BLaER1 treated with 17β-estradiol and CSF1 and Interleukin-3, amounts not matched to agents 10 nM and 100 nM (cell line): ENCODE measurements at regions not wholly inside any gene's neighbourhood (a gene's known extent, or its start where the extent isn't known, plus 50 kb on each side); places are given as distances from the start of the nearest gene placed in this dataset.

ENCODE experiments used
- H3K27ac ChIP-seq, 11 experiments: shearing (Covaris generic); formaldehyde crosslinking; 2 replicates each; pipeline ENCODE4 v1.8.1; 2022
- H3K27me3 ChIP-seq, 11 experiments: shearing (Covaris generic); formaldehyde crosslinking; 2 replicates each; pipeline ENCODE4 v1.8.1; 2022
- H3K36me3 ChIP-seq, 11 experiments: shearing (Covaris generic); formaldehyde crosslinking; 2 replicates each; pipeline ENCODE4 v1.8.1; 2022
- H3K4me1 ChIP-seq, 10 experiments: shearing (Covaris generic); formaldehyde crosslinking; 2 replicates each; pipeline ENCODE4 v1.8.1; 2022
- H3K4me2 ChIP-seq, 11 experiments: shearing (Covaris generic); formaldehyde crosslinking; 2 replicates each; pipeline ENCODE4 v1.8.1; 2022
- H3K4me3 ChIP-seq, 10 experiments: shearing (Covaris generic); formaldehyde crosslinking; 2 replicates each; pipeline ENCODE4 v1.8.1; 2022
- H3K9ac ChIP-seq, 11 experiments: shearing (Covaris generic); formaldehyde crosslinking; 2 replicates each; pipeline ENCODE4 v1.8.1; 2022
- H3K9me3 ChIP-seq, 11 experiments: shearing (Covaris generic); formaldehyde crosslinking; replicated peaks in 1 of 11; 2 replicates each; pipeline ENCODE4 v1.8.1; 2022
- H4K20me1 ChIP-seq, 11 experiments: shearing (Covaris generic); formaldehyde crosslinking; 2 replicates each; pipeline ENCODE4 v1.8.1; 2022
- Cebpa-rat ChIP-seq, 11 experiments: shearing (Covaris generic); IDR thresholded peaks; 2 replicates each; pipeline ENCODE4 v1.8.1; 2022

- Histone ChIP-seq H3K9ac (no peak overlapping the region), H3K27me3 (no peaks in the 10 kb centered on the region), H3K4me3 (no peak overlapping the region), H3K9me3 (no peaks in the 10 kb centered on the region), H3K4me1 (peaks cover 0 to 20% (median 0%) of the 10 kb centered on the region in 10 experiments; a peak in 6 of 20 replicates), H4K20me1 (no peaks in the 10 kb centered on the region), H3K27ac (no peak overlapping the region), H3K36me3 (no peaks in the 10 kb centered on the region), H3K4me2 (peak overlapping the region in 2 of 11 experiments; percentile 46 to 58; a peak in 3 of 22 replicates)
- TF ChIP-seq Cebpa-rat (IDR thresholded peaks at IDR 0.05), result no peak
Observed at GRCh38 chr4:58602022-58602421, 1491.8 kb upstream of the IGFBP7 start.

GRCh38 chr4:58600290-58600689 is 1490.1 kb upstream of the IGFBP7 start:
- TF ChIP-seq Cebpa-rat (IDR thresholded peaks at IDR 0.05), result no peak
- no peaks in the 10 kb centered on the region for H3K27me3 ChIP-seq

GRCh38 chr4:58590722-58591121 is 1480.5 kb upstream of the IGFBP7 start:
- Histone ChIP-seq H3K9ac (no peak overlapping the region), H3K4me1 (no peaks in the 10 kb centered on the region), H3K36me3 (no peaks in the 10 kb centered on the region), H4K20me1 (no peaks in the 10 kb centered on the region), H3K4me2 (no peak overlapping the region), H3K9me3 (no peaks in the 10 kb centered on the region), H3K4me3 (no peak overlapping the region), H3K27ac (no peak overlapping the region), H3K27me3 (no peaks in the 10 kb centered on the region)
- no peak for TF ChIP-seq Cebpa-rat (IDR thresholded peaks at IDR 0.05)

More at GRCh38 chr4:58600290-58600689, 1490.1 kb upstream of the IGFBP7 start:
- Histone ChIP-seq H3K4me2 (no peak overlapping the region), H4K20me1 (no peaks in the 10 kb centered on the region), H3K9ac (no peak overlapping the region), H3K27ac (no peak overlapping the region), H3K4me3 (no peak overlapping the region), H3K4me1 (peaks cover 0 to 20% (median 0%) of the 10 kb centered on the region in 10 experiments; a peak in 6 of 20 replicates), H3K9me3 (no peaks in the 10 kb centered on the region), H3K36me3 (no peaks in the 10 kb centered on the region)

GRCh38 chr4:58587856-58588255 is 1477.7 kb upstream of the IGFBP7 start:
- no peak for TF ChIP-seq Cebpa-rat (IDR thresholded peaks at IDR 0.05)
- Histone ChIP-seq H3K4me2 (no peak overlapping the region), H3K27me3 (no peaks in the 10 kb centered on the region), H3K9ac (no peak overlapping the region), H4K20me1 (no peaks in the 10 kb centered on the region), H3K4me3 (no peak overlapping the region), H3K27ac (no peak overlapping the region), H3K36me3 (no peaks in the 10 kb centered on the region), H3K4me1 (no peaks in the 10 kb centered on the region), H3K9me3 (peaks cover 16 to 26% (median 23%) of the 10 kb centered on the region in 11 experiments; a peak in 17 of 22 replicates)

- no peak overlapping the region for H3K4me2 ChIP-seq
- TF ChIP-seq Cebpa-rat (IDR thresholded peaks at IDR 0.05), result no peak
Observed at GRCh38 chr4:58566260-58566659, 1456.1 kb upstream of the IGFBP7 start.

GRCh38 chr4:58564695-58565475 is 1454.7 kb upstream of the IGFBP7 start:
- no peaks in the 10 kb centered on the region for H3K36me3 ChIP-seq
- no peak overlapping the region for H3K9ac ChIP-seq
- H4K20me1 ChIP-seq, result no peaks in the 10 kb centered on the region
- no peak overlapping the region for H3K27ac ChIP-seq
- H3K4me2 ChIP-seq, result no peak overlapping the region
- H3K4me3 ChIP-seq, result no peak overlapping the region
- H3K9me3 ChIP-seq, result peaks cover 0 to 4% (median 2%) of the 10 kb centered on the region in 11 experiments; a peak in 10 of 22 replicates
- no peaks in the 10 kb centered on the region for H3K27me3 ChIP-seq
- H3K4me1 ChIP-seq, result peaks cover 0 to 12% (median 0%) of the 10 kb centered on the region in 10 experiments; a peak in 4 of 20 replicates
- TF ChIP-seq Cebpa-rat (IDR thresholded peaks at IDR 0.05), result no peak

More at GRCh38 chr4:58566260-58566659, 1456.1 kb upstream of the IGFBP7 start:
- no peaks in the 10 kb centered on the region for H3K36me3 ChIP-seq
- H3K4me3 ChIP-seq, result no peak overlapping the region
- no peak overlapping the region for H3K9ac ChIP-seq
- H3K4me1 ChIP-seq, result 0 out of 20 replicates have a peak, but pooled peaks cover 0 to 1% (median 0%) of the 10 kb centered on the region in 10 experiments
- no peaks in the 10 kb centered on the region for H4K20me1 ChIP-seq
- no peak overlapping the region for H3K27ac ChIP-seq
- peaks cover 0 to 11% (median 6%) of the 10 kb centered on the region in 11 experiments; a peak in 12 of 22 replicates for H3K9me3 ChIP-seq
- no peaks in the 10 kb centered on the region for H3K27me3 ChIP-seq

GRCh38 chr4:58561170-58561569 is 1451.0 kb upstream of the IGFBP7 start:
- H3K36me3 ChIP-seq, result no peaks in the 10 kb centered on the region
- no peaks in the 10 kb centered on the region for H3K27me3 ChIP-seq
- no peaks in the 10 kb centered on the region for H3K9me3 ChIP-seq
- TF ChIP-seq Cebpa-rat (IDR thresholded peaks at IDR 0.05), result no peak
- peaks cover 0 to 12% (median 0%) of the 10 kb centered on the region in 10 experiments; a peak in 4 of 20 replicates for H3K4me1 ChIP-seq
- H3K4me3 ChIP-seq, result no peak overlapping the region
- H4K20me1 ChIP-seq, result no peaks in the 10 kb centered on the region
- no peak overlapping the region for H3K9ac ChIP-seq
- H3K4me2 ChIP-seq, result no peak overlapping the region
- no peak overlapping the region for H3K27ac ChIP-seq

- no peak for TF ChIP-seq Cebpa-rat (IDR thresholded peaks at IDR 0.05)
- Histone ChIP-seq H3K36me3 (no peaks in the 10 kb centered on the region), H3K27ac (no peak overlapping the region), H3K9ac (no peak overlapping the region), H4K20me1 (no peaks in the 10 kb centered on the region), H3K4me2 (peak overlapping the region in 2 of 11 experiments; percentile 27 to 76; a peak in 4 of 22 replicates), H3K4me3 (no peak overlapping the region), H3K4me1 (peaks cover 0 to 12% (median 0%) of the 10 kb centered on the region in 10 experiments; a peak in 4 of 20 replicates), H3K27me3 (no peaks in the 10 kb centered on the region), H3K9me3 (no peaks in the 10 kb centered on the region)
Observed at GRCh38 chr4:58560736-58561135, 1450.6 kb upstream of the IGFBP7 start.

- no peak overlapping the region for H3K27ac ChIP-seq
- H3K9me3 ChIP-seq, result no peaks in the 10 kb centered on the region
- H3K4me3 ChIP-seq, result no peak overlapping the region
- no peaks in the 10 kb centered on the region for H3K36me3 ChIP-seq
- no peaks in the 10 kb centered on the region for H3K4me1 ChIP-seq
- no peak for TF ChIP-seq Cebpa-rat (IDR thresholded peaks at IDR 0.05)
- no peaks in the 10 kb centered on the region for H3K27me3 ChIP-seq
- H3K9ac ChIP-seq, result no peak overlapping the region
- no peak overlapping the region for H3K4me2 ChIP-seq
- no peaks in the 10 kb centered on the region for H4K20me1 ChIP-seq
Observed at GRCh38 chr4:58553679-58554078, 1443.5 kb upstream of the IGFBP7 start.

GRCh38 chr4:58553031-58553430 is 1442.8 kb upstream of the IGFBP7 start:
- Histone ChIP-seq H3K27ac (no peak overlapping the region), H3K36me3 (no peaks in the 10 kb centered on the region), H4K20me1 (no peaks in the 10 kb centered on the region), H3K4me3 (no peak overlapping the region), H3K4me2 (no peak overlapping the region), H3K27me3 (no peaks in the 10 kb centered on the region), H3K9ac (no peak overlapping the region), H3K9me3 (no peaks in the 10 kb centered on the region), H3K4me1 (no peaks in the 10 kb centered on the region)
- TF ChIP-seq Cebpa-rat (IDR thresholded peaks at IDR 0.05), result no peak
